ENCODE measurements at regions not wholly inside any gene's neighbourhood (a gene's known extent, or its start where the extent isn't known, plus 50 kb on each side); places are given as distances from the start of the nearest gene placed in this dataset.

DNA sequence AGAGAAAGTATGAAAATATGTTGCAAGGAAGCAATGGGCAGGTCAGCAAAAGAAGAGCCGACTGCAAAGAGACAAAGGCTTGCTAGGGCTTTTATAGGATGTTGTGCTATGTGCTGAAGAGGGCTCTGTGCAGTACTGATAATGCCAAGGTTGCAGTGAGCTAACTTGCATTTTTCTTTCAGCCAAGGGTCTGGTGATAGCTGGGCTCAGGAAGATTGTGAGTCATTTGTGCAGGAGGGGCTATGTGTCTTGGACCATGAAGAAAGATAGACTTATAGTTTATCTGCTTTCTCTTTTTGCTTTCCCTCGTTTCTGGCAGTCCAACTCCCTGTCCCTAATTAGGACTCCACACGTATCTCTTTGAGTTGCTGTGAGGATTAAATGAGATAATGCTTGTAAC is 64.5 kb upstream of the LRIG1 start:
- TF ChIP-seq, protein P1, sequence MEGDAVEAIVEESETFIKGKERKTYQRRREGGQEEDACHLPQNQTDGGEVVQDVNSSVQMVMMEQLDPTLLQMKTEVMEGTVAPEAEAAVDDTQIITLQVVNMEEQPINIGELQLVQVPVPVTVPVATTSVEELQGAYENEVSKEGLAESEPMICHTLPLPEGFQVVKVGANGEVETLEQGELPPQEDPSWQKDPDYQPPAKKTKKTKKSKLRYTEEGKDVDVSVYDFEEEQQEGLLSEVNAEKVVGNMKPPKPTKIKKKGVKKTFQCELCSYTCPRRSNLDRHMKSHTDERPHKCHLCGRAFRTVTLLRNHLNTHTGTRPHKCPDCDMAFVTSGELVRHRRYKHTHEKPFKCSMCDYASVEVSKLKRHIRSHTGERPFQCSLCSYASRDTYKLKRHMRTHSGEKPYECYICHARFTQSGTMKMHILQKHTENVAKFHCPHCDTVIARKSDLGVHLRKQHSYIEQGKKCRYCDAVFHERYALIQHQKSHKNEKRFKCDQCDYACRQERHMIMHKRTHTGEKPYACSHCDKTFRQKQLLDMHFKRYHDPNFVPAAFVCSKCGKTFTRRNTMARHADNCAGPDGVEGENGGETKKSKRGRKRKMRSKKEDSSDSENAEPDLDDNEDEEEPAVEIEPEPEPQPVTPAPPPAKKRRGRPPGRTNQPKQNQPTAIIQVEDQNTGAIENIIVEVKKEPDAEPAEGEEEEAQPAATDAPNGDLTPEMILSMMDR (IDR thresholded peaks at IDR 0.05) = no peak
- no peak for TF ChIP-seq ZFX (IDR thresholded peaks at IDR 0.05; ENCODE audit: borderline replicate concordance)
